HepG2 (cell line): ENCODE measurements at regions not wholly inside any gene's neighbourhood (a gene's known extent, or its start where the extent isn't known, plus 50 kb on each side); places are given as distances from the start of the nearest gene placed in this dataset.

Experiments
- ATAC-seq: fragments of 200-7000 bp; cut with Tn5 transposase; 3 replicates; pipeline ENCODE4 v1.9.1; 2020; ENCODE audit warnings: mild to moderate bottlenecking, moderate library complexity
- BruUV-seq: library from RNA; stranded (reverse); fragments of 400-500 nt; replicated peaks from 2 replicates; lab custom pipeline; 2021; lab: Mats Ljungman, UMichigan
- CTCF ChIA-PET: fragments of 300-600 bp; formaldehyde crosslinking; extraction: SDS; loops from one replicate; lab custom pipeline; 2021; ENCODE audit warnings: low total read pairs, inconsistent platforms, low intra/inter-chr PET ratio; lab: Yijun Ruan, JAX
- POLR2A ChIA-PET: fragments of 350-600 bp; sonication (Branson Sonifier 250); formaldehyde crosslinking; loops from one replicate; lab custom pipeline; 2020; ENCODE audit warnings: antibody characterized with exemption, inconsistent platforms; lab: Yijun Ruan, JAX
- DNase-seq: peaks from one replicate; pipeline ENCODE4 v3.0.0-alpha.2; 2015; ENCODE audit warnings: low spot score
- FAIRE-seq: peaks from 3 replicates; lab custom pipeline; 2011; peaks lifted over from hg19 to GRCh38; lab: Jason Lieb, UNC
- H2AFZ ChIP-seq: one replicate; pipeline ENCODE4 v1.6.1; 2011; ENCODE audit warnings: low read length, inconsistent platforms
- H3K27ac ChIP-seq: fragments of 300-600 bp; 3 replicates; pipeline ENCODE4 v1.8.0; 2011; ENCODE audit warnings: mixed run types, mild to moderate bottlenecking, mixed read lengths, low read length, inconsistent platforms; ENCODE audit not compliant: insufficient read depth; ENCODE audit errors: extremely low read length
- H3K27me3 ChIP-seq, 2 experiments: fragments of 200-600 bp in 1 of 2; 2 replicates in 1 of 2; 3 replicates in 1 of 2; pipeline versions ENCODE4 v1.6.0 to v1.8.0; 2011; ENCODE audit warnings: low read length in 2 of 2, mild to moderate bottlenecking in 2 of 2, moderate library complexity in 2 of 2, inconsistent platforms in 1 of 2; ENCODE audit not compliant: insufficient read depth in 2 of 2, control insufficient read depth in 1 of 2
- H3K36me3 ChIP-seq, 2 experiments: fragments of 200-600 bp in 1 of 2; replicated peaks in 1 of 2; 2 replicates in 1 of 2; 3 replicates in 1 of 2; pipeline versions ENCODE4 v1.5.1 to v1.8.0; 2011; ENCODE audit warnings: low read length in 2 of 2, inconsistent platforms in 1 of 2; ENCODE audit not compliant: insufficient read depth in 2 of 2, control insufficient read depth in 1 of 2
- H3K4me1 ChIP-seq: 2 replicates; pipeline ENCODE4 v1.5.1; 2012; ENCODE audit warnings: low read length, inconsistent platforms; ENCODE audit not compliant: insufficient read depth
- H3K4me2 ChIP-seq: 2 replicates; pipeline ENCODE4 v1.6.0; 2011; ENCODE audit warnings: low read depth, low read length, inconsistent platforms
- H3K4me3 ChIP-seq, 3 experiments: fragments of 200-600 bp in 1 of 3; sonication (generic), shearing (Covaris generic) in 1 of 3; replicated peaks in 1 of 3; 2 replicates each; pipeline ENCODE4 v1.5.1; 2011 to 2016; ENCODE audit warnings: low read length in 3 of 3, inconsistent platforms in 2 of 3, low read depth in 2 of 3, mild to moderate bottlenecking in 2 of 3, control low read depth in 1 of 3, mixed read lengths in 1 of 3; ENCODE audit not compliant: insufficient read depth in 1 of 3
- H3K79me2 ChIP-seq: one replicate; pipeline ENCODE4 v1.6.1; 2011; ENCODE audit warnings: low read length, inconsistent platforms; ENCODE audit not compliant: insufficient read depth
- H3K9ac ChIP-seq: 2 replicates; pipeline ENCODE4 v1.6.0; 2011; ENCODE audit warnings: mild to moderate bottlenecking, low read depth, low read length, inconsistent platforms; ENCODE audit not compliant: insufficient read depth
- H3K9me3 ChIP-seq: 2 replicates; pipeline ENCODE4 v1.5.1; 2012; ENCODE audit warnings: mild to moderate bottlenecking, low read length
- H4K20me1 ChIP-seq: 2 replicates; pipeline ENCODE4 v1.6.0; 2011; ENCODE audit warnings: inconsistent platforms, mild to moderate bottlenecking, low read length, moderate library complexity; ENCODE audit not compliant: insufficient read depth
- ARNT2 ChIP-seq: sonication (generic); formaldehyde crosslinking; IDR thresholded peaks from 2 replicates; pipeline ENCODE4 v1.8.0; 2022; ENCODE audit warnings: mild to moderate bottlenecking, low read depth, missing genetic modification reagents, moderate library complexity
- FOXP1 ChIP-seq, 2 experiments: fragments of 450-650 bp in 1 of 2; IDR thresholded peaks; 2 replicates each; pipeline ENCODE4 v1.6.1; 2017 to 2018; ENCODE audit warnings: antibody characterized with exemption in 1 of 2
- NR2F1 ChIP-seq, 2 experiments: fragments of 450-650 bp in 1 of 2; formaldehyde crosslinking in 1 of 2; IDR thresholded peaks; 2 replicates each; pipeline versions ENCODE4 v1.5.0 to v1.6.1; 2016 to 2020; ENCODE audit warnings: mild to moderate bottlenecking in 1 of 2, missing compliant biosample characterization in 1 of 2, missing genetic modification reagents in 1 of 2, moderate library complexity in 1 of 2
- WGBS: methylation state at CpG from one replicate; pipeline ENCODE4 v1.1.6; 2017; ENCODE audit warnings: low lambda C conversion rate; 5-methylcytosine and 5-hydroxymethylcytosine counted together
- in situ Hi-C: cut with HindIII; loops from 2 replicates; pipeline ENCODE4 v1.10.0; 2017; ENCODE audit warnings: low pct_unique_long_range_greater_than_20kb; ENCODE audit not compliant: extremely low pct_ligation_motif_present
- intact Hi-C: fragments of 100-400 bp; cut with micrococcal nuclease; formaldehyde crosslinking; loops from one replicate; pipeline ENCODE4 v1.10.0; 2022; ENCODE audit not compliant: unreplicated experiment
- TF ChIP-seq, protein P1 (sequence below): sonication (generic); formaldehyde crosslinking; IDR thresholded peaks from 2 replicates; pipeline ENCODE4 v1.8.1; 2023; ENCODE audit warnings: mild to moderate bottlenecking, moderate library complexity, missing genetic modification reagents
- TF ChIP-seq, protein P2 (sequence below): fragments of 450-650 bp; IDR thresholded peaks from 2 replicates; pipeline ENCODE4 v1.6.1; 2017; ENCODE audit warnings: mild to moderate bottlenecking
- TF ChIP-seq, protein P3 (sequence below): sonication (generic); formaldehyde crosslinking; IDR thresholded peaks from 2 replicates; pipeline ENCODE4 v1.4.0; 2020; ENCODE audit warnings: low read depth, missing genetic modification reagents

DNA sequence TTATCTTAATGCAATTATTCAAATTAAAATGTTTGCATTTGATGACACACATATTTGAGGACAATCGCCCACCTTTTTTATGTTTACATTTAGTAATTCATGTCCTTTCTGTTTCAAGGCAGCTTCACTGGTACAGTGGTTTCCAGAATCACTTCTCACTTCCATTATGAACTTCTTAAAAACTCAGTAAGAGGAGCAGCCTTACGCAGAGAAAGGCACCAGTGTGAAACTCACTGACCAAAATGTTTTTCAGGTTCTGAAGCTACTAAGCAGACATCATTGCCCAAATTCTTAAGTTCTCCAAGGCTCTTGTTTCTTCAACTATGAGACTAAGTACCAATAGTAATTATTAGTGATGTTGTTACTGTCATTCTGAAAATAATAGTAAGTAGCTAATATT is 353.1 kb upstream of the CXADR start:
- no peak overlapping the region for H2AFZ ChIP-seq
- CTCF ChIA-PET: no interaction called here
- no peak overlapping the region for H3K4me3 ChIP-seq
- TF ChIP-seq, protein P1, sequence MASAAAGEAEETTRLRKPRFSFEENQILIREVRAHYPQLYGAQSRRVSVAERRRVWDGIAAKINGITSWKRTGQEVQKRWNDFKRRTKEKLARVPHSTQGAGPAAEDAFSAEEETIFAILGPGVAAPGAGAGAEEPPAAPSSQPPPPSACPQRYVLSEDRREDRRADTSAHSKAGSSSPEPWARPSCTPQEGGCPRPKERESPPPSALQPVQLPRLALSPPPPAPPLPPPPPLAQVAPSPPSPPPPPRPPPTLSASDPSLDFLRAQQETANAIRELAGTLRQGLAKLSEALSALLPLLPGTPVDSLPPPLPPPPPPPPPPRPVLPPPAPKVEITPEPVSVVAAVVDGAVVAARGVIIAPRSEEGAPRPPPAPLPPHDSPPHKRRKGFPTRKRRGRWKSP (CRISPR knock-in tag): no peak
- TF ChIP-seq, all 625 proteins: peak for 0
- 2% methylated on average over 2 of the region's 2 CpGs for WGBS
- H3K9ac ChIP-seq: no peak overlapping the region
- no peaks in the 10 kb centered on the region for H3K27me3 ChIP-seq
- H3K4me1 ChIP-seq: no peaks in the 10 kb centered on the region
- in situ Hi-C loops: no loop called here
- DNase-seq: no peak
- no peak overlapping the region for H3K4me2 ChIP-seq
- ATAC-seq: no peak
- no peak for FAIRE-seq
- H3K79me2 ChIP-seq: no peaks in the 10 kb centered on the region
- no peak overlapping the region for H3K27ac ChIP-seq
- POLR2A ChIA-PET: no interaction called here
- no peaks in the 10 kb centered on the region for H4K20me1 ChIP-seq
- intact Hi-C loops: no loop called here
- no TSS peak for BruUV-seq
- no peaks in the 10 kb centered on the region for H3K9me3 ChIP-seq
- no peaks in the 10 kb centered on the region for H3K36me3 ChIP-seq

DNA sequence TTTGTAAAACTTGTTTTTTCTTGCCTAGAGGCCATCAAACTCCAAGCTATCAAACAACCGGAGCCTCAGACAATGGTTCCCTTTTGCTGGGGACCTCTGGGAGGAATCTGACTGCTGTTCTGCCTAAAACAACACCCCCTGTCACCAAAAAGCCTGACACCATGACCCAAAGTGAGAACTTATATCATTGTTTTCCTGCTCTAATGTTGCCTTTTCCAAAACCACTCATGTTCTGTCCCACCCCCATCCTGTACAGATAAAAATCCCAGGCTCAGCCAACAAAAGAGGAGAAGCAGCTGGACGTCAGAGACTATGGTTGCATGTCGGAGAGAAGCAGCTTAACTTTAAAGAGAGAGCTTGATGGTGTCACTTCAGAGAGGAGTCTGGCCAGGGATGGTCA is 327.2 kb upstream of the CXADR start:
- no peak for ATAC-seq
- POLR2A ChIA-PET: no interaction called here
- H3K36me3 ChIP-seq: no peaks in the 10 kb centered on the region

More for the DNA sequence above, 327.2 kb upstream of the CXADR start:
- DNase-seq (no peak), FAIRE-seq (no peak)
- CTCF ChIA-PET: no interaction called here
- Histone ChIP-seq H3K9me3 (0 out of 2 replicates have a peak, but pooled peaks cover under 1% of the 10 kb centered on the region), H3K27me3 (no peaks in the 10 kb centered on the region), H3K4me2 (no peak overlapping the region), H3K27ac (no peak overlapping the region), H2AFZ (no peak overlapping the region), H3K79me2 (no peaks in the 10 kb centered on the region), H3K4me3 (no peak overlapping the region), H3K9ac (no peak overlapping the region), H4K20me1 (no peaks in the 10 kb centered on the region), H3K4me1 (no peaks in the 10 kb centered on the region)
- BruUV-seq: no TSS peak
- 1% methylated on average over 3 of the region's 3 CpGs for WGBS
- intact Hi-C loops: no loop called here
- TF ChIP-seq, protein P2, sequence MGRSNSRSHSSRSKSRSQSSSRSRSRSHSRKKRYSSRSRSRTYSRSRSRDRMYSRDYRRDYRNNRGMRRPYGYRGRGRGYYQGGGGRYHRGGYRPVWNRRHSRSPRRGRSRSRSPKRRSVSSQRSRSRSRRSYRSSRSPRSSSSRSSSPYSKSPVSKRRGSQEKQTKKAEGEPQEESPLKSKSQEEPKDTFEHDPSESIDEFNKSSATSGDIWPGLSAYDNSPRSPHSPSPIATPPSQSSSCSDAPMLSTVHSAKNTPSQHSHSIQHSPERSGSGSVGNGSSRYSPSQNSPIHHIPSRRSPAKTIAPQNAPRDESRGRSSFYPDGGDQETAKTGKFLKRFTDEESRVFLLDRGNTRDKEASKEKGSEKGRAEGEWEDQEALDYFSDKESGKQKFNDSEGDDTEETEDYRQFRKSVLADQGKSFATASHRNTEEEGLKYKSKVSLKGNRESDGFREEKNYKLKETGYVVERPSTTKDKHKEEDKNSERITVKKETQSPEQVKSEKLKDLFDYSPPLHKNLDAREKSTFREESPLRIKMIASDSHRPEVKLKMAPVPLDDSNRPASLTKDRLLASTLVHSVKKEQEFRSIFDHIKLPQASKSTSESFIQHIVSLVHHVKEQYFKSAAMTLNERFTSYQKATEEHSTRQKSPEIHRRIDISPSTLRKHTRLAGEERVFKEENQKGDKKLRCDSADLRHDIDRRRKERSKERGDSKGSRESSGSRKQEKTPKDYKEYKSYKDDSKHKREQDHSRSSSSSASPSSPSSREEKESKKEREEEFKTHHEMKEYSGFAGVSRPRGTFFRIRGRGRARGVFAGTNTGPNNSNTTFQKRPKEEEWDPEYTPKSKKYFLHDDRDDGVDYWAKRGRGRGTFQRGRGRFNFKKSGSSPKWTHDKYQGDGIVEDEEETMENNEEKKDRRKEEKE: no peak
- TF ChIP-seq FOXP1 (IDR thresholded peaks at IDR 0.05) (no peak), FOXP1 (CRISPR knock-in tag; IDR thresholded peaks at IDR 0.05) (no peak), NR2F1 (CRISPR knock-in tag; IDR thresholded peaks at IDR 0.05) (no peak), ARNT2 (CRISPR knock-in tag) (no peak)
- TF ChIP-seq, protein P3, sequence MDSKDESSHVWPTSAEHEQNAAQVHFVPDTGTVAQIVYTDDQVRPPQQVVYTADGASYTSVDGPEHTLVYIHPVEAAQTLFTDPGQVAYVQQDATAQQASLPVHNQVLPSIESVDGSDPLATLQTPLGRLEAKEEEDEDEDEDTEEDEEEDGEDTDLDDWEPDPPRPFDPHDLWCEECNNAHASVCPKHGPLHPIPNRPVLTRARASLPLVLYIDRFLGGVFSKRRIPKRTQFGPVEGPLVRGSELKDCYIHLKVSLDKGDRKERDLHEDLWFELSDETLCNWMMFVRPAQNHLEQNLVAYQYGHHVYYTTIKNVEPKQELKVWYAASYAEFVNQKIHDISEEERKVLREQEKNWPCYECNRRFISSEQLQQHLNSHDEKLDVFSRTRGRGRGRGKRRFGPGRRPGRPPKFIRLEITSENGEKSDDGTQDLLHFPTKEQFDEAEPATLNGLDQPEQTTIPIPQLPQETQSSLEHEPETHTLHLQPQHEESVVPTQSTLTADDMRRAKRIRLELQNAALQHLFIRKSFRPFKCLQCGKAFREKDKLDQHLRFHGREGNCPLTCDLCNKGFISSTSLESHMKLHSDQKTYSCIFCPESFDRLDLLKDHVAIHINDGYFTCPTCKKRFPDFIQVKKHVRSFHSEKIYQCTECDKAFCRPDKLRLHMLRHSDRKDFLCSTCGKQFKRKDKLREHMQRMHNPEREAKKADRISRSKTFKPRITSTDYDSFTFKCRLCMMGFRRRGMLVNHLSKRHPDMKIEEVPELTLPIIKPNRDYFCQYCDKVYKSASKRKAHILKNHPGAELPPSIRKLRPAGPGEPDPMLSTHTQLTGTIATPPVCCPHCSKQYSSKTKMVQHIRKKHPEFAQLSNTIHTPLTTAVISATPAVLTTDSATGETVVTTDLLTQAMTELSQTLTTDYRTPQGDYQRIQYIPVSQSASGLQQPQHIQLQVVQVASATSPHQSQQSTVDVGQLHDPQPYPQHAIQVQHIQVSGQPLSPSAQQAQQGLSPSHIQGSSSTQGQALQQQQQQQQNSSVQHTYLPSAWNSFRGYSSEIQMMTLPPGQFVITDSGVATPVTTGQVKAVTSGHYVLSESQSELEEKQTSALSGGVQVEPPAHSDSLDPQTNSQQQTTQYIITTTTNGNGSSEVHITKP (CRISPR knock-in tag): no peak
- in situ Hi-C loops: no loop called here
